HG03108 (cell line): ENCODE measurements at regions not wholly inside any gene's neighbourhood (a gene's known extent, or its start where the extent isn't known, plus 50 kb on each side); places are given as distances from the start of the nearest gene placed in this dataset.

Experiments used
- ATAC-seq: cut with Tn5 transposase; IDR thresholded peaks from one replicate; pipeline ENCODE4 v1.9.1; 2021; ENCODE audit warnings: moderate library complexity; ENCODE audit not compliant: unreplicated experiment

- ATAC-seq, result no peak
These were observed 156.6 kb upstream of the CAND1 start for GRCh38 chr12:67112586-67112985.

GRCh38 chr12:67116134-67116533 is 153.0 kb upstream of the CAND1 start:
- no peak for ATAC-seq

GRCh38 chr12:67122584-67122983 is 146.6 kb upstream of the CAND1 start:
- no peak for ATAC-seq

- no peak for ATAC-seq
These were observed 131.9 kb upstream of the CAND1 start for GRCh38 chr12:67137256-67137655.

- no peak for ATAC-seq
These were observed 127.7 kb upstream of the CAND1 start for GRCh38 chr12:67141296-67142018.

GRCh38 chr12:67145692-67146091 is 123.5 kb upstream of the CAND1 start:
- no peak for ATAC-seq

GRCh38 chr12:67147030-67147429 is 122.1 kb upstream of the CAND1 start:
- no peak for ATAC-seq

- ATAC-seq, result no peak
These were observed 121.7 kb upstream of the CAND1 start for GRCh38 chr12:67147447-67147846.

GRCh38 chr12:67148265-67148664 is 120.9 kb upstream of the CAND1 start:
- ATAC-seq, result no peak

GRCh38 chr12:67151886-67152285 is 117.3 kb upstream of the CAND1 start:
- no peak for ATAC-seq

GRCh38 chr12:67152451-67152850 is 116.7 kb upstream of the CAND1 start:
- ATAC-seq, result no peak

- no peak for ATAC-seq
These were observed 114.3 kb upstream of the CAND1 start for GRCh38 chr12:67154901-67155300.

- ATAC-seq, result no peak
These were observed 113.3 kb upstream of the CAND1 start for GRCh38 chr12:67155863-67156262.

- peak; percentile 56 for ATAC-seq
These were observed 107.7 kb upstream of the CAND1 start for GRCh38 chr12:67161322-67161918.

GRCh38 chr12:67173258-67173657 is 95.9 kb upstream of the CAND1 start:
- ATAC-seq, result no peak

- no peak for ATAC-seq
These were observed 86.6 kb upstream of the CAND1 start for GRCh38 chr12:67182551-67182950.

- no peak for ATAC-seq
These were observed 75.5 kb upstream of the CAND1 start for GRCh38 chr12:67193704-67194103.

GRCh38 chr12:67200386-67200785 is 68.8 kb upstream of the CAND1 start:
- ATAC-seq, result no peak

GRCh38 chr12:67202011-67202677 is 67.0 kb upstream of the CAND1 start:
- ATAC-seq, result no peak

GRCh38 chr12:67202678-67203012 is 66.5 kb upstream of the CAND1 start:
- peak; percentile 56 for ATAC-seq

GRCh38 chr12:67208281-67209067 is 60.7 kb upstream of the CAND1 start:
- no peak for ATAC-seq

GRCh38 chr12:67211029-67211428 is 58.1 kb upstream of the CAND1 start:
- ATAC-seq, result no peak
